ENCODE measurements at regions not wholly inside any gene's neighbourhood (a gene's known extent, or its start where the extent isn't known, plus 50 kb on each side); places are given as distances from the start of the nearest gene placed in this dataset.
"Not testable (repeated sequence)": the region's sequence is repeated elsewhere in the genome, so short reads cannot be mapped to it uniquely, and the experiment has no call there.

DNA sequence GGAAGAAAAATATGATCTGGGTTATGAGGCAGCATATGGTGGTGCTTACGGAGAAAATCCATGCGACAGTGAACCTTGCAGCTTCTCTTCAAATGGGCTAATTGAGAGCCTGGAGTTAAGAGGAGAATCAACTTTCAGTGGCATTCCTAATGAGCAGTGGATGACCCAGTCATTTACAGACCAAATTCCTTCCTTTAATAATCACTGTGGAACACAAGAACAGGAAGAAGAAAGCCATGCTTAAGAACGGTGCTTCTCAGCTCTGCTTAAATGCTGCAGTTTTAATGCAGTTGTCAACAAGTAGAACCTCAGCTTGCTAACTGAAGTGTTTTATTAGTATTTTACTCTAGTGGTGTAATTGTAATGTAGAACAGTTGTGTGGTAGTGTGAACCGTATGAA lies 154.2 kb upstream of the RASSF8 start:
- TF ChIP-seq, protein P1, sequence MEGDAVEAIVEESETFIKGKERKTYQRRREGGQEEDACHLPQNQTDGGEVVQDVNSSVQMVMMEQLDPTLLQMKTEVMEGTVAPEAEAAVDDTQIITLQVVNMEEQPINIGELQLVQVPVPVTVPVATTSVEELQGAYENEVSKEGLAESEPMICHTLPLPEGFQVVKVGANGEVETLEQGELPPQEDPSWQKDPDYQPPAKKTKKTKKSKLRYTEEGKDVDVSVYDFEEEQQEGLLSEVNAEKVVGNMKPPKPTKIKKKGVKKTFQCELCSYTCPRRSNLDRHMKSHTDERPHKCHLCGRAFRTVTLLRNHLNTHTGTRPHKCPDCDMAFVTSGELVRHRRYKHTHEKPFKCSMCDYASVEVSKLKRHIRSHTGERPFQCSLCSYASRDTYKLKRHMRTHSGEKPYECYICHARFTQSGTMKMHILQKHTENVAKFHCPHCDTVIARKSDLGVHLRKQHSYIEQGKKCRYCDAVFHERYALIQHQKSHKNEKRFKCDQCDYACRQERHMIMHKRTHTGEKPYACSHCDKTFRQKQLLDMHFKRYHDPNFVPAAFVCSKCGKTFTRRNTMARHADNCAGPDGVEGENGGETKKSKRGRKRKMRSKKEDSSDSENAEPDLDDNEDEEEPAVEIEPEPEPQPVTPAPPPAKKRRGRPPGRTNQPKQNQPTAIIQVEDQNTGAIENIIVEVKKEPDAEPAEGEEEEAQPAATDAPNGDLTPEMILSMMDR (IDR thresholded peaks at IDR 0.05; ENCODE audit: low read length), result not testable (repeated sequence)
- not testable (repeated sequence) for TF ChIP-seq EZH2 (optimal IDR thresholded peaks at IDR 0.05; ENCODE audit: low read depth, low read length)

Measured in MM.1S (cell line).